ENCODE measurements at regions not wholly inside any gene's neighbourhood (a gene's known extent, or its start where the extent isn't known, plus 50 kb on each side); places are given as distances from the start of the nearest gene placed in this dataset.

- TF ChIP-seq POLR2AphosphoS5 (IDR thresholded peaks at IDR 0.05; ENCODE audit: insufficient read depth, low read depth, low read length), result no peak
- no peak for TF ChIP-seq FOS (IDR thresholded peaks at IDR 0.05; ENCODE audit: borderline replicate concordance, insufficient read depth, low read length)
- no peak for TF ChIP-seq POLR2A (IDR thresholded peaks at IDR 0.05; ENCODE audit: low read depth, low read length)
- TF ChIP-seq CTCF (IDR thresholded peaks at IDR 0.05; ENCODE audit: extremely low read depth in 1 of 2, insufficient read depth in 1 of 2, low read depth in 1 of 2, low read length in 2 of 2), result no peak
Measured at GRCh38 chr5:96180684-96181435, 219.2 kb upstream of the ELL2 start.
